Tibial nerve (tissue), 3 donors: ENCODE measurements at regions not wholly inside any gene's neighbourhood (a gene's known extent, or its start where the extent isn't known, plus 50 kb on each side); places are given as distances from the start of the nearest gene placed in this dataset.

Experiments used
- POLR2A ChIP-seq, 2 donors: fragments of 450-650 bp; IDR thresholded peaks; one replicate each; pipeline ENCODE4 v1.6.1; 2017; ENCODE audit warnings: antibody characterized with exemption in 2 of 2, mild to moderate bottlenecking in 2 of 2, moderate library complexity in 2 of 2
- TF ChIP-seq, protein P1 (sequence below), 5 experiments: fragments of 200-600 bp in 3 of 5; fragments of 450-650 bp in 2 of 5; sonication (generic) in 3 of 5; IDR thresholded peaks; one replicate each; pipeline ENCODE4 v1.5.1; 2016 to 2019; ENCODE audit warnings: antibody characterized with exemption in 5 of 5, mild to moderate bottlenecking in 3 of 5, moderate library complexity in 2 of 5

DNA sequence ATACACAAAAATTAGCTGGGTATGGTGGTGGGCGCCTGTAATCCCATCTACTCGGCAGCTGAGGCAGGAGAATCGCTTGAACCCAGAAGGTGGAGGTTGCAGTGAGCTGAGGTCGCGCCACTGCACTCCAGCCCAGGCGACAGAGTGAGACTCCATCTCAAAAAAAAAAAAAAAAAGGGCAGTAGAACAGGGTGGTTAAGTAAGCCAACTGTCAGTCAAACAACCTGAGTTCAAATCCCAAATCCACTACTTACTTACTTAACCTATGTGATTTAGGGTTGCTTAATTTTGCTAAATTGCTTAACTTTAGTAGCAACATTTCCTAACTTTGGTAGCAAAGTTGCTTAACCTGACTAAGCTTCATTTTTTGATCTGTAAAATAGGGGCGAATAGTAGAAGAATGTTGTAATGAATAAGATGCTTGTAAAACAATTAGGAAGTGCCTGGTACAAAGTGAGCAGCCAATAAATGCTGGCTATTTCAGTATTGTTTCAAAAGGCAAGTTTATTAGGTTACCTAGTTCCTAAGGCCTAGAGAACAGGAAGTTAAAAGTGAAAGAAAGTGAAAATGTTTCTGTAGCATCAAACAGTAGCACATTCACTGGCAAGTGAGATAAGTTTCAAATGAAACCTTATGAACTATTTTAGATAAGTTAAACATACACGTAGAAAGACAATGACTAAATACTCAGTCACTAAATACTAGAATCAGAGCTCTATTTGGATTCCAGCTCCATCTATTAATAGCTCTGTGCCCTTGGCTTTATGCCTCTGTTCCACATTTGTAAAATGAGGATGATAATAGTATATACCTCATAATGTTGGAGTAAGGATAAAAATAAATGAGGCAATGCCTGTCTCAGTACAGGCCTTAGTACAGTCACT is 64.3 kb downstream of the HOXA1 start:
- no peak for TF ChIP-seq POLR2A (IDR thresholded peaks at IDR 0.05)
- TF ChIP-seq, protein P1, sequence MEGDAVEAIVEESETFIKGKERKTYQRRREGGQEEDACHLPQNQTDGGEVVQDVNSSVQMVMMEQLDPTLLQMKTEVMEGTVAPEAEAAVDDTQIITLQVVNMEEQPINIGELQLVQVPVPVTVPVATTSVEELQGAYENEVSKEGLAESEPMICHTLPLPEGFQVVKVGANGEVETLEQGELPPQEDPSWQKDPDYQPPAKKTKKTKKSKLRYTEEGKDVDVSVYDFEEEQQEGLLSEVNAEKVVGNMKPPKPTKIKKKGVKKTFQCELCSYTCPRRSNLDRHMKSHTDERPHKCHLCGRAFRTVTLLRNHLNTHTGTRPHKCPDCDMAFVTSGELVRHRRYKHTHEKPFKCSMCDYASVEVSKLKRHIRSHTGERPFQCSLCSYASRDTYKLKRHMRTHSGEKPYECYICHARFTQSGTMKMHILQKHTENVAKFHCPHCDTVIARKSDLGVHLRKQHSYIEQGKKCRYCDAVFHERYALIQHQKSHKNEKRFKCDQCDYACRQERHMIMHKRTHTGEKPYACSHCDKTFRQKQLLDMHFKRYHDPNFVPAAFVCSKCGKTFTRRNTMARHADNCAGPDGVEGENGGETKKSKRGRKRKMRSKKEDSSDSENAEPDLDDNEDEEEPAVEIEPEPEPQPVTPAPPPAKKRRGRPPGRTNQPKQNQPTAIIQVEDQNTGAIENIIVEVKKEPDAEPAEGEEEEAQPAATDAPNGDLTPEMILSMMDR (IDR thresholded peaks at IDR 0.05) = no peak
